ENCODE measurements at regions not wholly inside any gene's neighbourhood (a gene's known extent, or its start where the extent isn't known, plus 50 kb on each side); places are given as distances from the start of the nearest gene placed in this dataset.

GRCh38 chr12:124496584-124496983 is 70.8 kb downstream of the NCOR2 start:
- no peak for TF ChIP-seq POLR2A (IDR thresholded peaks at IDR 0.05; ENCODE audit: low read depth, low read length)
- TF ChIP-seq POLR2AphosphoS5 (IDR thresholded peaks at IDR 0.05; ENCODE audit: low read depth, low read length) = no peak
- TF ChIP-seq POU2F2 (IDR thresholded peaks at IDR 0.05; ENCODE audit: low read depth, low read length) = no peak
- no peak for TF ChIP-seq SPI1 (IDR thresholded peaks at IDR 0.05; ENCODE audit: low read depth, low read length)

All from GM12891 (cell line).